Mononuclear cell (primary cell): ENCODE measurements at regions not wholly inside any gene's neighbourhood (a gene's known extent, or its start where the extent isn't known, plus 50 kb on each side); places are given as distances from the start of the nearest gene placed in this dataset.

Experiments
- H3K27me3 ChIP-seq: 2 replicates; pipeline ENCODE4 v1.6.0; 2011; ENCODE audit warnings: low read length, control low read depth; ENCODE audit not compliant: insufficient read depth
- H3K4me1 ChIP-seq: 2 replicates; pipeline ENCODE4 v1.5.1; 2011; ENCODE audit warnings: mild to moderate bottlenecking, low read length, control low read depth; ENCODE audit not compliant: insufficient read depth
- H3K4me3 ChIP-seq: 2 replicates; pipeline ENCODE4 v1.5.1; 2011; ENCODE audit warnings: mild to moderate bottlenecking, low read length, moderate library complexity
- H3K9me3 ChIP-seq: 2 replicates; pipeline ENCODE4 v1.5.1; 2011; ENCODE audit warnings: low read depth, mild to moderate bottlenecking, control low read depth, low read length

DNA sequence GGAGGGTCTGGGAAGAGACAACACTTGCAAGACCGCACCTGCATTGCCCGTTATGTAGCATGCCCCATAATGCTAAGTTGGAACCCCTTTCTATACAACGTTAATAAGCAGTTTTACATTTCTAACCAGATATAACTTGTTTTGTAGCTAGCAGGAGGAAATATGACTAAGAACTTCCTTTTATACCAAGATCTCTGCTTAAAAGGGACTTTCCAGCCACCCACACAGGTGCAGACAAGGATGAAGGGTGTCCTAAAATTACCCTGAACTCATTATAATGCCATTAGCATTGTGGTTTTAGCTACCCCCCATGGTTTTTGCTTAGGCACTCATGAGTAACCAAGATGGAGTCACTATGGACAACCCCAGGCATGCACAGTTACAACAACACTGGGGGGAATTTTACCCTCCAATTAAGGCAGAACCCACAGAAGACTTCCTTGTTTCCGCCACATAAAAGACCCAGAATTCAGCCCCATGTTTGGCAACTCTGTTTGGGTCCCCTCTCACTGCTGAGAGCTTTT is 362.8 kb downstream of the CBLN2 start:
- Histone ChIP-seq H3K4me1 (no peaks in the 10 kb centered on the region), H3K9me3 (no peaks in the 10 kb centered on the region), H3K4me3 (no peak overlapping the region), H3K27me3 (no peaks in the 10 kb centered on the region)

DNA sequence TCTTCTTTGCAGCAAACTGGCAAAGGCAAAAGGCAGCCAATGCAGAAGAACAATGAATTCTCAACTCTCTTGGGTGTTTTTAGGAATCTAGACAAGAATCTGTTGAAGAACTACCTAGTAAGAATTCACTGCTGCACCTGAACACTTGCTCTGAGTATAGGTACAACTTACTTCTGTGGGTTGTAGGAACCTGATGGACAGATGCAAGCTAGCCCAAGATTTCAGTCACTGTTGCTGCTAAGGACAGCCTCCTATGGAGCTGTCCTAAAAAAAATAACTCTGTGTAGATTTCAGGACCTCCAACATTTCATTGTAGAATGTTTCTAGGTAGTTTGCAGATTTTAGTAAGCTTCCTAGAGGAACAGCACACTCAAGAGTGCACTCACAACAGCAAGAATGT is 363.5 kb downstream of the CBLN2 start:
- H3K4me1 ChIP-seq: no peaks in the 10 kb centered on the region
- no peaks in the 10 kb centered on the region for H3K27me3 ChIP-seq

DNA sequence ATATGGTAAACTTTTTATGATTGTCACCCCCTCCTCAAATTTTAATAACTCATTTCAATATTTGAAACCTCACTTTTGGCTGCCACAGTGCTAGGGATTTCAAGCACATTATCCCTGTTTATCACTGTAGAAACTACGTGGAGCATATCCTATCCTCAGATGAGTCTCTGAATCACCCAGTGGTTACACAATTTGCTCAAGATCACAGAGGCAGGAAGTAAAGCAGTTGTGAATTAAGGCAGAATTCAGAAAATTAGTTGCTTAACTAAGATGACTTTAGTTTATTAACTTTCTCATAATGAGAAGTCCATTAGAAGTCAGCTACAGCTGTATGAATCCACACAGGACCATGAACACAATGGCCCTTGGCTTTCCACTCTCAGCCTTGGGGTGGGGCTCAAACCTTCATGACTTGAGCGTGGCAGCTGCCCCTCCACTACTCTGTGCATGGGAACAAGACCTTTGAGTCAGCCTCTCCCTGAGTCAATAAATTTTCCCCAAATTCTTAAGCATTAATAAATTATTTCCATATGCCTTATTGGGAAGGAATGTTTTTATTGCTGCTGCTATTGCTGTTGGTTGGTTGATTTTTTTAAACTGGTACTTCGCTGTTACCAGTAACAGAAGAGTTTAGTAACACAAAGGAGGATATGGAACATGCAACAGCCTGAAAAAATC is 369.0 kb downstream of the CBLN2 start:
- no peak overlapping the region for H3K4me3 ChIP-seq
- H3K4me1 ChIP-seq: no peaks in the 10 kb centered on the region
- no peaks in the 10 kb centered on the region for H3K27me3 ChIP-seq
- no peaks in the 10 kb centered on the region for H3K9me3 ChIP-seq

More for the DNA sequence above, 363.5 kb downstream of the CBLN2 start:
- H3K9me3 ChIP-seq: no peaks in the 10 kb centered on the region
- no peak overlapping the region for H3K4me3 ChIP-seq

DNA sequence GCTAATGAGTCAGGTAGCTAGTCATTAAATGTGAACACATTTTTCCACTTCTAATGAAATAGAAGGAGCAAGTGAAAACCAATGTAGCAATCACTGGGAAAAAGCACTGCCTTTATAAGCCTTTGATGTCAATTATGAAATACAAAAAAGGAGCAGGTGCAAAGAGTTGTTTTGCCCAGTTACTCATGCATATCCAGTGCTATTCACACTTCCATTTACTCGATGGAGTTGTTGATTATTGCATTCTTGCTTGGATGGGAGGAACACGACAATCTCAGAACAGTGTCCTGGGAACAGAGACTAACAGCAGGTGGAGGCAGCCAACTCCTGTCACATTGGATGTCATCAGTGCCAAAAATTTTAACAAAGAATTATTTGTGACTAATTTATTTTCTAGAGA is 372.5 kb downstream of the CBLN2 start:
- no peaks in the 10 kb centered on the region for H3K9me3 ChIP-seq
- H3K27me3 ChIP-seq: no peaks in the 10 kb centered on the region
- no peaks in the 10 kb centered on the region for H3K4me1 ChIP-seq
- H3K4me3 ChIP-seq: no peak overlapping the region

DNA sequence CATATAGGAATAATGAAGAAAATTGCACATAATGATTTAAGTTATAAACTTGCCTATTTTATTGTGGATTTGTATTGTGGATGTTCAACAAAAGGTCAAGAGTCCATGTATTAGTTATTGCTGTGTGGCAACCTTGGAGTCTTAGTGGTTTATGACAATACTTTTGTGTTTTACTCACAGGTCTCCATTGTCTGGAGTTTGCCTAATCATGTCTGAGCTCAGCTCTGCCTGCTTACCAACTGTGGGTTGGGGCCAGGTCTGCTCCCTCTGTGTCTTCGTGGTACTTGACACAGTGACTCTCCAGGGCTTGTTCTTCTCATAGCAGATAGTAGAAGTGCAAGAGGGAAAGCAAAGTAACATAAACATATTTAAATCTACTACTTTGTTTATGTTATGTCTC is 382.5 kb downstream of the CBLN2 start:
- Histone ChIP-seq H3K27me3 (no peaks in the 10 kb centered on the region), H3K9me3 (no peaks in the 10 kb centered on the region), H3K4me3 (no peak overlapping the region), H3K4me1 (no peaks in the 10 kb centered on the region)

DNA sequence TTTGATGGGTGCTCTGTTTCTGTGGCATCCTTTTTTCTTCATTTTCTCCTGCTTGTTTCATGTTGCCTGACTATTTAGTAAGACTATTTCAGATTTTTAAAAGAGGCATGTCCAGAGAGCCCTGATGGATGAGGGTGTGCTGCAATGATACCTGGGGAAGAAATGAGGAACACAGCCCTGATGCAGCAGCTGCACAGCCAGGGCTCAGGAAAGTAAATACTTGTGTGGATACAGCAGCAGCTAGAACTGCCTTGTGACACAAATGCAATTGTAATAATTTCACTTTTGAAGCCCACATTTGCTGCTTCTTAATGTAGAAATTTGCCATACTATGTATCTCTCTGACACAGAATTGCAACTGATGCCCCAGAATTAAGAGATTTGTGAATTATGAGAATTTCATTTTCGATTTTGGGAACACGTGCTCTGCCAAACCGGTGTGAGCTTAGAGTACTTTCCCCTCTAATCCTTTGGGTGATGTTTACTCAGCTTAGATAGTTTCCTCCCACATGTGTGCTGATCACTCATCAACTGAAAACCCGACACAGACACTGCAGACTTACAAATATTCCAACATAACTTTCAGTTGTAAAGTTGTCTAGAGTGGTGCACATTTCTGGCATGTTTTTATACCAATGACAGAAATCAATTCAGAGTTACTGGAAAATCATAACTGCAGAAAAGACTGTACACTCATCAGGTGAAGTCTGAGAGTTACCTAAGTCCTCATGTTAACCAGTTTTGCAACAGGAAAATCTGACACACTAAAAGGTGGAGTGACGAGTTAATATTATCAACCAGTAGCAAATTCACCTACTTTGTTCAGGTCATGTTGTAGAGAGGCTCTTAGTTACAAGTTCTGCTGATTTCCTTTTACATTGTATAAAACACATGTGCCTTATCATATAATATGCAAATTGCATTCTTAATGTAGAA is 383.4 kb downstream of the CBLN2 start:
- Histone ChIP-seq H3K4me3 (no peak overlapping the region), H3K9me3 (no peaks in the 10 kb centered on the region)

DNA sequence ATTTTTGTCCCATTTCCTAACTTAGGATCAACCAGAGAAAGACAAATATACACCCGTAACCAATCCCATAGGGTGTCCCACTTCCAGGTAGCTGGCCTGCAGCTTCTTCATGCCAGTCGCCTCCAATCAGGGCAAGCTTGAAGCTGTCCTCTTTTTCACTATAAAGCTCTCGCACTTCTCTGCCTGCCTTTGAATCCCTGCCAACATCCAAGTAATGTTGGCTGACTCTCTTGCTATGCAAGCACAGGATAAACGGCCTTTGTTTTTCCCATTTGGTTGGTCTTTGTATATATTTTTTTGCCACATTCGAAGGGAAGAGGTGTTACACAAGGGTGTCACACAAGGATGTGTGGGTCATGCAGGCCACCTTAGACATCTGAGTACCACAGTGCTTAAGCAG is 388.8 kb downstream of the CBLN2 start:
- Histone ChIP-seq H3K27me3 (no peaks in the 10 kb centered on the region), H3K4me1 (no peaks in the 10 kb centered on the region), H3K4me3 (no peak overlapping the region), H3K9me3 (no peaks in the 10 kb centered on the region)

More for the DNA sequence above, 383.4 kb downstream of the CBLN2 start:
- Histone ChIP-seq H3K4me1 (no peaks in the 10 kb centered on the region), H3K27me3 (no peaks in the 10 kb centered on the region)

DNA sequence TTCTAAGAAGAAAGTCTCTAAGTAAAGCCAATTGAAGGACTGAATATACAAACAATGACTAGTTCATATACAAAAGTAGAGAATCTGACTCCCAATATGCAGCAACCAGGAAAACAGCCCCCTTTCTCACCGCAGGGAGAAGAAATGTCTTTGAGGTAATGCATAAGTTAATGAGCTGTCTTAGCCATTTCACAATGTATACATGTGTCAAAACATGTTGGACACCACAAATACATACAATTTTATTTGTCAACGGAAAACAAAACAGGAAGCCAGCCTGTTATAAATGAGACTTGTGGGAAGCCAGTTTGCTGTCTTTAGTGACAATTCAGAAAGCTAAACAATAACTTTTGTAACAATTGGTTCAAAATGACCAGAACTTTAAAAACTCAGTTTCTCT is 389.2 kb downstream of the CBLN2 start:
- no peak overlapping the region for H3K4me3 ChIP-seq
- H3K4me1 ChIP-seq: no peaks in the 10 kb centered on the region
- H3K27me3 ChIP-seq: no peaks in the 10 kb centered on the region
- no peaks in the 10 kb centered on the region for H3K9me3 ChIP-seq

DNA sequence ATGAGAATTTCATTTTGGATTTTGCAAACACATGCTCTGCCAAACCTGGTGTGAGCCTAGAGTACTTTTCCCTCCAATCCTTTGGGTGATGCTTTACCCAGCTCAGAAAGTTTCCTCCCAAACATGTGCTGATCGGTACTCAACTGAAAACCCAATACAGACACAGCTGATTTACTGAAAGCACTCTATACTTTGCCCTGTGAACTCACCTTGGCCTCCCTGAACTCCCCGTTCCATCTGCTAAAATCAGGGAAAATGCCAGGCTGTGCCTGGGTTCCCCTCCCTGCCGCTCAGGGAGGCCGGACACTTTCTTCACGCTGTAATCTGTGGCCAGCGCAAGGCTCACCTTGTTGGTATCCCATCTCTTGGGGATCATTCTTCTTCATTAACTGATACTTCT is 391.2 kb downstream of the CBLN2 start:
- no peaks in the 10 kb centered on the region for H3K9me3 ChIP-seq
- no peak overlapping the region for H3K4me3 ChIP-seq
- no peaks in the 10 kb centered on the region for H3K27me3 ChIP-seq
- H3K4me1 ChIP-seq: no peaks in the 10 kb centered on the region

DNA sequence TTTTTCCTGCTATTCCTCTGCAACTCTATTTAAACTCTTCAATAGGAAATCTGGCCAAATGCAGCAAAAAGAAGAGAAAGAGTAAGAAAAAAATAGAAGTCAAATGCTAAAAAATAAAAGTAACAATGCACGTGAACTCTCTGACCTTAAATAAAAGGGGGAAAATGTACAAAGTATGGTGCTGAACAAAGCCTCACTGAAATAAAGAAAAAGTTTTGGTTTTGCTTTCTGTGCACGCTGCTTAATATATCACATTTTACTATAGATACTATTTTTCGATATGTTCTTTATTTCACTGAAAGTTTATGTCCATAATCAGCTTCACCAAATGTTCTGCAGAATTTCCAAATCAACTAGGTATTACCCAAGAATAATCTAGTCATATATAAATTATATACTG is 396.3 kb downstream of the CBLN2 start:
- Histone ChIP-seq H3K9me3 (no peaks in the 10 kb centered on the region), H3K27me3 (no peaks in the 10 kb centered on the region), H3K4me3 (no peak overlapping the region), H3K4me1 (no peaks in the 10 kb centered on the region)

DNA sequence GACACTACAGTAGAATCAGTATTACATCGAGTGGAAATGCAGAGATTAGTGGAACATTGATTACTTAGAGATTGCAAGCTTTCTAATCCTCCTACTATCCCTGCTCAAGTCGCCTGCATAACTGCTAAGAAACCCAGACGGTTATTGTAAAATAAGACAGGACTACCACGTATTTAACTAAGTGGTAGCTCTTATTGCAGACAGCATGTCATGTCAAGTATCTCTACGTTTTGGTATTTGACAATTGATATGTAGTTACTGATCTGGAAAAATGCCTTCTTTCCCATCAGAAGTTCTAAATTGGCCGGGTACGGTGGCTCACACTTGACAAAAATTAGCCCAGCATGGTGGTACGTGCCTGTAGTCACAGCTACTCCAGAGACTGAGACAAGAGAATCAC is 404.1 kb downstream of the CBLN2 start:
- Histone ChIP-seq H3K4me3 (no peak overlapping the region), H3K9me3 (no peaks in the 10 kb centered on the region), H3K27me3 (no peaks in the 10 kb centered on the region), H3K4me1 (no peaks in the 10 kb centered on the region)

DNA sequence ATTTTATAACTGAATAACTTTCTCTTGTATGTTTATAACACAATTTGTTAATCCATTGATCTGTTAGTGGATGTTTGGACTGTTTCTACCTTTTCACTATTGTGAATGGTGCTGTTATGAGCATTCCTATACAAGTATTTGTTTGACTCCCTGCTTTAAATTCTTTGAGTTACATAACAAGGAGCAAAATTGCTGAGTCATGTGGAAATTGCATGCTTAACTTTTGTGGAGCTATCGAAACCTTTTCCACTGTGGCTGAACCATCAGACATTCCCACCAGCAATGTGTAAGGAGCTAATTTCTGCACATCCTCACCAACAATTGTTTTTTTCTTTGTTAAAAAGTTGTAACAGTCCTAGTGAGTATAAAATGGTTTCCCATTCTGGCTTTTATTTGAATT is 415.5 kb downstream of the CBLN2 start:
- Histone ChIP-seq H3K27me3 (no peaks in the 10 kb centered on the region), H3K9me3 (no peaks in the 10 kb centered on the region), H3K4me3 (no peak overlapping the region), H3K4me1 (no peaks in the 10 kb centered on the region)

DNA sequence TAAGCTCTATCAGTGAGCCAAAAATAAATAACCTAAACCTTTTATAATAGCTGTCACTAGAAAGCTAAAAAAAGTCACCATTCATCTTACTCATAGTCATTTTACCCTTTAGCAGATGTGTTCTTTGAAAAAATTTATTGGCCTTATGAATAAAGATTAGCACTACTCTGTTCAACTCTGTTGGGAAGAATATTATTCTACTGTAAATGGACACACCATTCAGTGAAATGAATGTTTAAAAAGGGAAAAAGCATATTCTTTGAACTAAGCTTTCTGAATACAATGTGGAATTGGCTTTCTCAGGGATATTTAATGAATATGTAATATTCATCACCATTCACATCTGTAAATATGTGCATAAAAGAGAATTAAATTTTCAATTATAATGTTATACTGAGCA is 422.0 kb downstream of the CBLN2 start:
- Histone ChIP-seq H3K4me1 (no peaks in the 10 kb centered on the region), H3K27me3 (no peaks in the 10 kb centered on the region), H3K9me3 (peaks cover 5% of the 10 kb centered on the region), H3K4me3 (no peak overlapping the region)

DNA sequence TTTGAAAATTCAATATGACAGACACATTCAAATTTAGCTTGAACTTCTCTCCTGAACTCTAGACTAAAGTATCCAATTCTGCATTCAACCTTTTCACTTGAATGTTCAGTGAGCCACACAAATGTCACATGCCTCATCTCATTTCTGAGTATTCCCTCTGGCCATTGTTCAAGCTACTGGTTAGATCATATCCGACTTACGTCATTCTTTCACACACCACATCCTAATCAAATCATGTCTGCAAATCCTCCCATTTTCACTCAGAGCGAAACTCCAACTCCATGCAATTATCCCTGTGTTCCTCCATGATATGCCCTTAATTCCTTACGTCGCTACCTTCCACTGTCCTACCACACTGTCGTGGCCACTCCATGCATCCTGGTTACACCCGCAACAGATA is 425.1 kb downstream of the CBLN2 start:
- Histone ChIP-seq H3K4me3 (no peak overlapping the region), H3K4me1 (no peaks in the 10 kb centered on the region)

DNA sequence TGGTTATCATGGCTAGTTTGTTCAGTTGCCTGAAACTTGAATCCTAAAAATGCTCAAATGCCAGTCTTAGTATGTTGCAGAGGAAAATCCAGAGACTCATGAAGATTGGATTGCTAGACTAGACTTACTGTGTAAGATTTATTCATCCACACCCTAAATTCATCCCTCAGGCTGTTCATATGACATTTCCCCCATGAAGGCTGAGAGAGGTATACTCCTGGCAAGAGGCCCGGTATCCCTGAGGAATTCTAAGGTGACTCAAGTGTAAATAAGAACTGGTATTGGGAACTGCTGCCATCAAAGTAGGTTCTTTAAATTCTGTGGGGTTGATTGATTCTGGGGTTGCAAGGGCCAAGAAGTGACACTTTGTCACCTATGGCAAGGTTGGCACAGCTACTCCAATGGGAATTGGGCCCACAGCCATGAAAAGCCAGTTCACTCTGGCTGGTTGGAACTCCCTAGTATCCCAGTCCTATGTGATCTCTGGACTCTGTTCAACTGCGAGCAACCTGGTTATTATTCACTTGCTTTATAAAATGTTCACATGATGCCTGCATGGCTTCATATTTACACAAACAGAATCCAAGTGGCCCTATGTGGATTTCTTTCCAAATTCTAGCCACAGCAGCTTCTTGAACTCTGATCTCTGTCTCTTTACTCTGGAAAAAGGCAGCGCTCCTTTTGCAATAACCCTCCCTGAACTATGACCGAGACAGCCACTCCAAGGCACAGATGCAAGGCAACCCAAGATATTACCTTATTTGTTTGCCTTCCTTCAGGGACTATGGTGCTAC is 429.1 kb downstream of the CBLN2 start:
- H3K9me3 ChIP-seq: peaks cover 5% of the 10 kb centered on the region
- no peaks in the 10 kb centered on the region for H3K4me1 ChIP-seq
- no peak overlapping the region for H3K4me3 ChIP-seq
- no peaks in the 10 kb centered on the region for H3K27me3 ChIP-seq

More for the DNA sequence above, 425.1 kb downstream of the CBLN2 start:
- peaks cover 5% of the 10 kb centered on the region for H3K9me3 ChIP-seq
- H3K27me3 ChIP-seq: no peaks in the 10 kb centered on the region
